ENCODE measurements at regions not wholly inside any gene's neighbourhood (a gene's known extent, or its start where the extent isn't known, plus 50 kb on each side); places are given as distances from the start of the nearest gene placed in this dataset.

DNA sequence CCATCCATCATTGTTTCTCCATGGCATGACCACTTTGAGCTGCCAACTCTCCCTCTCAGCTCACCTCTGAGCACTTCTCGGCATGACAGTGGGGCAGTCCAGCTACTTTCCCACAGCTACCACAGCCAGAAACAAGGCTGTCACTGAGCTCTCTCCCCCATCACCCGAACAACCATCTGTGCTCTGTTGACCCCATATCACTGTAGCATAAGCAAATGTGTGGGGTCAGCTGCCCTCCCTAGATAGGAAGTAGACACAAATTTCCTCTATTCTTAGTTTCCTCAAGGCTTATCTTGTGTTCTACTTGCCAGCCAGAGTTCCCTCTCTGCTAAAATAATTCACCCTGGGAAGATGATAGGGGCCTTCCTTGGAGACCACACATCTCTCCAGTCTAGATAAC, 82.6 kb upstream of the FUT8 start:
- no peak for FAIRE-seq

DNA sequence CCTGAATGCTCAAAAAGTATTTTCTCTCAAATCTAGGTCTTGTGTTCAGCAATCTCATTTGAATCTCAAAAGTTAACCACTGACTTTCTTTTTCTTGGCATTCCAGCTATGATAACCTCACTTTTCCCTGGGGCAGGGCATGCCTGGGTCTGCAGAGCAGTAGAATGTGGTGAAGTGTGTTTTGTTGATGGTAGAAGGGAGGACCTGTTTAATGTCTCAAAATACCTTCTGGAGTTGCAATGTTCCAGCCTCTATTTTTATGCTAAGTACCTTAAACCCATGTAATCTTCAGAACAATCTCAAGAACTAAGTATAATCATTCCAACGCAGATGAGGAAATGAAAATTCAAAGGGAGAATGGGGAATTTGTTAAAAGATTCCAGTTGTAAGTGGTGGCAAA, 82.1 kb upstream of the FUT8 start:
- no peak for FAIRE-seq

DNA sequence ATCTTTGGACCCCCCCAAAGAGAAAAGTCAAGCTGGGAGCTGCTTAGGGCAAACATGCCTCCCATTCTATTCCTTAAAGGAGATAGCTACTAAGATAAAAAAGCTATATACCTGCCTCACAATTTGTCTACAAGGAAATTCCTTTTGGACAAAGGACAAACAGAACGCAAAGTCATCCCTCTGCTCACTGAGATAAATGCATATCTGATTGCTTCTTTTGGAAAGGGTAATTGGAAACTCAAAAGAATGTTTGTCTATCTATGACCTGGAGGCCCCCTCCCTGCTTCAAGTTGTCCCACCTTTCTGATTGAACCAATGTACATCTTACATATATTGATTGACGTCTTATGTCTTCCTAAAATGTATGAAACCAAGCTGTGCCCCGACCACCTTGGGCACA, 80.9 kb upstream of the FUT8 start:
- no peak for FAIRE-seq

DNA sequence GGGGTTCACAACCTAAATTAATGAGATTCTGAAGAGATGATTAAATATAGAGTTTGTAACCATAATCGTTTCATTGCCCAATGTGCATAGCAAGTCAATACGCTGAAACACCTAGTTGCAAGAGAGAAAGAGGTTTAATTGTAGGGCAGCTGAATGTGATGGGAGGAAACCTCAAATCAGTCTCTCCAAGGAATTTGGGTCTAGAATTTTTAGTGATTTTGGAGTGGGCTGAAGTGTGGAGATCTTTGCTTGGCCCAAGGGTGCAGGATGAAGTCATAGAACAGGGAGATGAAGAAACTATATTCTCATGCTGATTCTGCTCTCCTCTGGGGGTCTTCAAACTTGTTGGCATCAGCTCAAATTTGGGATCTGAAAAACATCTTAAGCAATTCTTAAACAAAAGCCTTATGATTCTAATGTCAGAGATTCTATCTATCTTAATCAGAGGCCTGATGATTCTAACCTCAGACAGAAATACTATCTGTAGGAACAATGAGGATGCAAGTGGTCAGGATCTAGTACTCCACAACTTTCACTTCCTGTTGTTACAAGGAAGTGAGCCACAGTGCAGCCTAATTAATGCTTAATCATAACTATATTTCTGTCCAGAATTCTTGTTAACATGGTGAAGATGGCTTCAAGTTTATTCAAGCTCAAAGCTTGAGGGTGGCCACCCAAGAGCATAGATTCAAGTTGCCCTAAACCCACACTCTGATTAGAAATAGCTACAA, 80.2 kb upstream of the FUT8 start:
- no peak for FAIRE-seq

DNA sequence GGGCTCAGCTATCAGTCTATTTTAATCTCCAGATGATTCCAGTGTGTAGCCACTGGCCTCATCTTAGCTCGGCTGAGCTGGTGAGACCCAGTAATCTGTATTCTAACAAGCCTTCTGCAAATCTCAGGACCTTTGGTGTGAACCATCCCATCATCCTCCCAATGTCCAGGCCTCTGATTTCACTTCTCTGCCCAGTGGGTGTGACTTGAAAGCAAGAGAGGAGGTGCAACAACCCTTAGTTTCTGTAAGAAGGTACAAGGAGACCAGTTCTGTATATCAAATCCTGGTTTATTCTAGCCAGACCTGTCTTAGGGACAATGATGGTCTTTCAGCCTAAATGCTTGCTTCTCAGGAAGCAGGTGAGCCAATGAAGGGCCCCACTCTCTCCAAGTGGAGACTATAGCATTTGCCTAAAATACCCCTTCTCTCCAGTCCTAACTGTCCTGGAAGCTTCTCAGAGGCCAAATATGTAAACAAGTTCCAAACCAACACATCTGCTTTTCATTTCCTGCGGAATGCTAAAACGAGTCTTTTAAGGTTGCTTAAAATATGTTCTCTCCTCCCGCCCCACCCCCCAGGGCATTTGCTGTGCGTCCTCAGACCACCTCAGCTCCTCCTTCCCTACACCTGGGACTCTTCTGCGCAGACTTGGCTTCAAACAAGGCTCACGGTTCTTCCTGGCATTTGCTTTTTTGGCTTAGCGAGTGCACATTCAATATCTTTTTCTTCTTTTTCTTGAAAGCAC, 78.4 kb upstream of the FUT8 start:
- FAIRE-seq = no peak

DNA sequence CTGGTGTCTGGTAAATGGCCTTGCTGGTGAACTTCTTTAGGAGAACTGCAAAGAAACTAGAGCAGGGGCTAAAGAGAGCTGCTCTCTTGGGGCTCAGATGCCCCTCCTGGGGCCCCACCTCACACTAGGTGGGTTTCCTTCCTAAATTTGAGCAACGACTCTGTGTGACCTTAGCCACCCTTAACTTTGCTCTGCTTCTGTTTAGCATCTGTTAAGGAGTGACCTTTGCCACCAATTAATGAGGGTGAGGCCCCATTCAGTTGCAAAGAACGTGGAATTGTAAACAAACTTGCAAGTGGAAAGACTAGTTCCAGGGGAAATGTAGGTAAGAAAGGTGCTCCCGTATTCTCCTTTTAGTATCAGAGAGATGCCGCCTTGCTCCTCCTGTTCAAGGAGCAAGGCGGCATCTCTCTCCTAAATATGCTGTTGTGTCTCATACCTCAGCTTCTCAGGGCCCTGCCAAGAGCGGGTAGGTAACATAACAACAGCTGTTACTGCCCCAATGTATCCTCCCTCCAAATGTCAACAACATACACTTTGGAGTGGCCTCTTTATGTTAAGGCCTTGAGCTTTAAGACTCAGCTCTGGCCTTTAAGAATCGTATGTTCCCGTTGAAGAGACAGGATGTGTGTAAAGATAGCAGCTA, 77.6 kb upstream of the FUT8 start:
- no peak for FAIRE-seq

DNA sequence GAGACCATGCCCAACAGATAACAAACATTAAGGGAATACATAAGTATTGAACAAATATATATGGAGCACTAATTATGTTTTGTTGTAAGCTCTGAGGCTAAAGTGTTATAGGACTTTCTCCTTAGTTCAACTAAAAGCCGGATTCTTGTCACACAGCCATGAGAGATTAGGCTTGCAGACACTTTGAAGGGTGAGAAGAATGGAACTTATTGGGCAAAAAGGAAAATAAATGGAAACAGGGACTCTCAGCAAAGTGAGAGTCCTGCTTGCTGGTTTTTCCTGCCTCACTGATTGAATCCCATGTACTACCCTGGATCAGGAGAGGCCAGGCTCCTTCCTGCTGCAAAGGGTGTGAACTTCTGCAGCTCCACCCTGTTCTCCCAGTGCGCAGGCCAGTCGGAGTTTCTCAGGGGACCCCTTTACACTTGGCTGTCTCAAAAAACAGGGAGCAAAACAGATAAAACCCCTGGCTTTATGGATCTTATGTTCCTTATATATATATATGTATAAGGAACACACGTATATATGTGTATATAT, 77.1 kb upstream of the FUT8 start:
- FAIRE-seq = no peak

DNA sequence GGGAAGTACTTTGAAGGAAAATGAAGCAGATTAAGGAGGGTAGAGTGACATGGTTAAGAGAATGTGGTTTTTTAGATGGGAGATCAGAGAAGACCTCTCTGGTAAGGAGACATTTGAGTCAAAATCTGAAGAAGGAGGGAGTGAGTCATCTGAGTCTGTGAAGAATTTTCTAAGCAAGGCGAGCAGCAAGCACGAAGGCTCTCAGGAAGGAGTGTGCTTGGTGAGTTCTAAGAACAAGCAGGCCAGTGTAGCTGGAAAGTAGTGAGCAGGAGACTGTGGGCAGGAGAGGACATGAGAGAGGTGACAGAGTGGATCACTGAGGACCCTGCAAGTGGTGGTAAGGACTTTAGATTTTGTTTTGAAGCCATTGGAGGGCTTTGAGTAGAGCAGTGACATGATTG, 76.3 kb upstream of the FUT8 start:
- no peak for FAIRE-seq

DNA sequence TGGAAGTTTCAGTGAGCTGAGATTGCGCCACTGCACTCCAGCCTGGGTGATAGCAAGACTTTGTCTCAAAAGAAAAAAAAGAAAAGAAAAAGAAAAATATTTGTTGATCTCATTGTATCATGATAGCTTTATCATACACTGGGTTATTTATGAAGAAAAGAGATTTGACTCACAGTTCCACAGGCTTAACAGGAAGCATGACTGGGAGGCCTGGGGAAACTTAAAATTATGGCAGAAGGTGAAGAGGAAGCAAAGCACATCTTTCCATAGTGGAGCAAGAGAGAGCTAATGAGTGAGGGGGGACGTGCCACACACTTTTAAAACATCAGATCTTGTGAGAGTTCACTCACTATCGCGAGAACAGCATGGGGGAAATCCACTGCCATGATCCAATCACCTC, 72.7 kb upstream of the FUT8 start:
- FAIRE-seq = no peak

DNA sequence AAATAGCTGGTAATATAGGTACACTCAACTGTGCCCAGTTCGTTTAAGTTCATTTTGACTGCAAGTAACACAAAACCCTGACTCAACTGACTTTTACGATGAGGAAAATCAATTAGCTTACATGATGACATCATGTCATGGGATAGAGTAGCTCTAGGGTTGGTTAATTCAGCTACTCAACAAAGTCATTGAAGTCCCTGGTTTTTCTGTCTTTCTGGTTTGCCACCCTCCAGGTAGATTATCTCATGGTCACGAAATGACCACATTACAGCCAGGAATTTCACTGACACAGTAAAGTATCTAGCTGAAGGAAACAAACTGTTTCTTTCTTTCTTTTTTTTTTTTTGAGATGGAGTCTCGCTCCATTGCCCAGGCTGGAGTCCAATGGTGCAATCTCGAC, 68.5 kb upstream of the FUT8 start:
- FAIRE-seq = no peak

DNA sequence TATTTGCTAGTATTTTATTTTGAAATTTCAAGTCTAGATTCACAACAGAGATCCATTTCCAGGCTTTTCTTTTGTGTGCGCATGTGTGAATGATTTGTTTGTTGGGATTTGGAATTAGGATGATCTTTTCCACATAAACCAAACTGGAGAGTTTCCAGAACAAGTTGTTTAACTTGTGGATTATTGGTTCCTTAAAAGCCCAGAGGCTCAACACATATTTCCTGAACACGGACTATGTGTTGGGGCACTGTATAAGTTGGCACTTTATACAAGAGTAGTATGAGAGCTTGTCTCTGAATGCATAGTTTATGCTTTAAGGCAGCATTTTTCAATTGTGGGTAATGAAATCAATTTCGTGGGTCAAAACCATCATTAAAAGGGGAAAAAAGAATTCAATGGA, 67.3 kb upstream of the FUT8 start:
- no peak for FAIRE-seq

DNA sequence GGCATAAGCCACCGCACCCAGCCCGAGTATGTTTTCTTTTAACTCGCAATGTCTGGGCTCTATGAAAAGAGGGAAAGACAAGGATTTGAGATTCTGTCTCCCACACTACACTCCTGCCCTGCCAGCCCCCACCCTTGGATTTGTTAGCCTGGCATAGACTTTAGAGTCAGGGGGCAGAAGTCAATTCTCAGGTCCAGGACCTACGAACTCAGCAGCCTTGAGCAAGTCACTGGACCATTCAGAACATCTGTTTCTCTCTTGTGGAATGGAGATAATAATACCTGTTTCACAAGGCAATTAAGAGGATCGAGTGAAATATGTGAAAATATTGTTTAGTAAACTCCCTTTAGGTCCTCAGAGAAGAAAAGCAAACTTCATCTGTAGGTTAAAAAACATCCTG, 66.1 kb upstream of the FUT8 start:
- no peak for FAIRE-seq

DNA sequence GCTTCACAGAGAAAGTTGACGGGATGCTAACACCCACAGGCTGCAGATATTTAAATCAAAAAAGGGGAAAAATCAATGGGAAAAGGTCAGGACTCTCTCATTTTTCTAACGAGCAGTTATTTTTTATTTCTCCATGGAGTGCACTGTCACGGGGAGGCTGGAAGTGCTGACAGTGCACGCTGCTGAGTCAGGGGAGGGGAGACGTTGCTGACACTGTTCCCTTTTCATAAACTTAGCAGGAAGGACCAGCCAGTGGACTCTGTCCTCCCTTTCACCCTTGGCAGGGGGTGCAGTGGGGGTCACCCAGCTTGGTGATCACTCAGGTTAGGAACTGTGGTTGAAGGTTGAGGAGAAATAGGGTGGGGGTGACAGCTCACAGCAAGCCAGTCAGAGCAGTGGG, 65.6 kb upstream of the FUT8 start:
- FAIRE-seq = no peak

DNA sequence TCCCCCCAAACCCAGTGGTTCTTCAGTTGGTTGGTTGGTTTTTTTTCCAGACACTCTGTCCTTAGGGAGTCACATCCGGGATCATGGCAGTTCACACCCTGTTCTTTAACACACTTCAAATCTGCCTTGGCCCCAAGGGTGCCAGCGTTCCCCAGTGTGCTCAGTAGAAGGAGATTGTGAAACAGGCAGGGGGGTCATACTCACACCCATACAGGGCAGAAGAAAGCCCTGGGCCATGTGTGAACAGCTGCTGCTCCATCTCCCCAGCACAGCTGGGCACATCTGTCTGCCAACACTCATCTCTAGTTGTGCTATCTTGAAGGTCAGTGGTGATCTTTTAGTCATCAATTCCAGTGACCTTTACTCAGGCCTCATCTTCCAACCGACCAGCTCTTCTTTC, 64.4 kb upstream of the FUT8 start:
- no peak for FAIRE-seq

DNA sequence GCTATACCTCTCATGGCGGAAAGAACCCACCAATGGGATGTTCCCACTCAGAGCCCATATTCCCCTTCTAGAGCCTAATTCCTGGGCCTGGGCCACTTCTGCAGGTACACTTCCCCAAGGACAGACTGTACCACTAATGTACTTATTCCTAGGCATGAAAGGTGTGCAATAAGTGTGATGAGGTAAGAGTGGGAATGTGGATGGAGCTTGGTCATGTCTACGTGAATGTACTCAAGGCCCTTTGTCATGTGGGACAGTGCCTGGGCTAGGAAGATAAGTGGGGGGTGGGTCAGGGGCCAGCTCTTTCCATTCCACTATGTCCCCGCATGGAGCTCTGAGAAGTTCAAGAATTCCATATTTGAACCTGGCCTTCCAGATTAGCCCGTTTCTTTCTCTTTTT, 63.4 kb upstream of the FUT8 start:
- FAIRE-seq = no peak

DNA sequence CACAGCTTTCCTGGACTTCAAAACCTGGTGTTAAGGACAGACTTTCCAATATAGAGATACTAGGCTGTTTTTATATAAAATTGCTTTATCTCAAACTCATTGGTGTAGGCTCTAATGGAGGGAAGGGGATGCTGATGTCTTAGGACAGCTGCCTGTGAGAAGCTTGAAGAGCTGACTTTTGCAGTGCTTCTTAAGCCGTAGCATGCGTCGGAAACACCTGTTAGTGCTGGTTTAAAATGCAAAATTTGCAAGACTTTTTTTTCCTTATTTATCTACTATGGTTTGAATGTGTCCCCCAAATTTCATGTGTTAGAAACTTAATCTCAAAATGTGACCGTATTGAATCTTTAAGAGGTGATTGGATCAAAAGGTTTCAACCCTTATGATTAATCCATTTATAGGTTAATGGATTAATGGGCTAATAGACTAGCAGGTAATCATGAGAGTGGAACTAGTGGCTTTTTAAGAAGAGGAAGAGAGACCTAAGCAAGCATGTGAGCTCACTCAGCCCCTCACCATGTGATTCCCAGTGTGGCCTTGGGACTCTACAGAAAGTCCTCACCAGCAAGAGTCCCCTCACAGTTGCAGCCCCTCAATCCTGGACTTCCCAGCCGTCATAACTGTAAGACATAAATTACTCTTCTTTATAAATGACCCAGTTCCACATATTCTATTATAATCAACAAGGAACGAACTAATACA, 60.9 kb upstream of the FUT8 start:
- FAIRE-seq = no peak

DNA sequence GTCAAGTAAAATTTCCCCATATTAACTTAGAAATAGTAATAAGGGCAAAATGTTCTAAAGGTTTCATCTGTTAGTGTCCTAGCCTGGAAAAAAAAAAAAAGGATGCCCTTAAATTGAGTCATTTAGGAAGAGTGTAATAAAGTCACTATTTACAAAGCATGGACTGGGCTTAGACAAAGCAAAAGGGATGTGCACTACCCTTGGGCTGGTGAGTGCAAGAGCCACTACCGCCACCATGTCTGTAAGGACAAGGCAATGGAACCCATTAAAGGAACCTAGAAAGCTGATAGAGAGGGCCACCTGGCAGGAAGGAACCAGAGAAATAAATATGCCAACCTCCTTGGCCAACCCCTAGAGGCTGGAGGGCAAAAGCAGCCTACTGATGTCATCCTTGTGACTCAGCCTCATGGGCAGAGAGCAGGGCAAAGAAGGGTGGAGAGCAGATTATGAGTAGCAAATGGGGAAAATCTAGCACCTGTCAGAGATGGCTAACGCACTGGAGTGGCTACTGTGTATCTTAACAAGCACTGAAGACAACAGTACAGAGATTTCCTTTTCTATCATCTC, 59.5 kb upstream of the FUT8 start:
- no peak for FAIRE-seq

DNA sequence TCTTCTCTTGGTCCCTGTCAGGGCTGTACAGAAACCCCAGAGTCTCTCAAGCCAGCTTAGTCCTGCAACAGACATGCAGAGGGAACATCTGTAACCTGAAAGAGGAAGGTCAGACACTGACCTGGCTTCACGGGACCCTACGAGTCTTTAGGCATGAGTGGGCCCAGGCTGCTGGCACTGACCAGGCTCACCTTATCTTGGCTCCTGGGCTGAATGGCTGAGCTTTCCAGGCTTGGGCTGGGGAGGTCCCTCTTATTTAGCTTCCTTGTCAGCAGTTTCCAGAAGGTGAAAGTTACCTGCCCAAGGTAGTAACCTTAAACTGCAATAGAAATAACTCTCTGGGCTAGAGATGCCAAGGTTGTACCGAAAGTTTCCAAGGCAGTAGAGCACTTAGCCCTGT, 58.4 kb upstream of the FUT8 start:
- no peak for FAIRE-seq

DNA sequence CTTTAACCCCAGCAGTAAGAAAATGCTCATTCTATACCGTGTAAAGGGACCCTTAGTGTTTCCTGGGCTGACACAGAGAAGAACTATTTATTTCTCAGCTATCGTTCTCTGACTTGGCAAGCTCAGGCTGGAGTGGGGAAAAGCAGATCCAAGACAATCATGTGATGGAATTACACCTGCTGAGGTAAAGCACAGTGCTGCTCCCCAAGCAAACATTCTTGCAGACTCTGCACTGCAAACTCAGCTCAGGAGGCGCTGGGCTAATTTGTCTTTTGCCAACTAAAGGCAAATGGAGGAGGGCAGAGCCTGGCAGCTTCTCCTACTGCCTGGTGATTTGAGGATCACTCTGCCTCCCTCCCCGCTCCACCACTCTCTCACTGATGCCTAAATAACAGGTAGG, 57.8 kb upstream of the FUT8 start:
- no peak for FAIRE-seq

DNA sequence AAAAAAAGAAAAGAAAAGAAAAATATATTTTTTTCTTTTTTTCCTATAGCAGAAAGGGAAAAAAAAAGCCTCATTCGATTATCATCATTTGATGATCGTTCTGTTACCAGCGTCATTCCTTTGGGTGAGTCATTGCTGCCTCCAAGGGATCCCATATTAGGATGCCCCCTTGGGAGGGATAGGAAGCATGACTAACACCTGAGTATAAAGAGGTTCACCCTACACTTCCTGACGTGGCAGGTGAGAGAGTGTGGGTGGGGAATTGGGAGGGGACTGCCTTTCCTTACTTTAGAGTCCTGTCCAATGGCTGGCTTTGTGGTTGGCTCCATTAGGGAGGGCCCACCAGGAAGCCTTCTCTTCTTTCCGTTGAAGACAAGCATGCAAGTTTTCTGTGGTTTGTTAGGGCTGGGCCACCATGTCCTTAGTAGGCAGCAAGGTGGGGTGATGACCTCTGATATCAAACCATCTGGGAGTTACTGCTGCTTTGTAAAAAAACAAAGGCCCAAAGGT, 56.1 kb upstream of the FUT8 start:
- no peak for FAIRE-seq

DNA sequence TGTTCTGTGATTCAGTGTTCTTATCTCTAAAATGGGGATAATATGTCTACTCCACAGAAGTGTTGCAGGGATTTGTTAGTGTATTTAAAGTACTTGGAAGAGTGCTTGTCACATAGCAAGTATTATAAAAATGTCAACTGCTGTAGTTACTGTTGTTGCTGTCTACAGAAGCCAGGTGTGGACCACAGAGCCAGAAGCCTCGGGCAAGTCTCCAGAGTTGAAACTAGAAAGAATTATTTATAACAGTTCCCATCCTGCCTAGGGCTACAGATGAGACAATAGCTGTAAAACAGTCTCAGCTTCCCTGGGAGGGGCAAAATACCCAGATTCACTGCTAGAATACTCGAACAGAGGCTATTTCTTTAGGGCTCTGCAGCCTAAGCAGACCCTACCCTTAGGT, 55.4 kb upstream of the FUT8 start:
- FAIRE-seq = no peak

DNA sequence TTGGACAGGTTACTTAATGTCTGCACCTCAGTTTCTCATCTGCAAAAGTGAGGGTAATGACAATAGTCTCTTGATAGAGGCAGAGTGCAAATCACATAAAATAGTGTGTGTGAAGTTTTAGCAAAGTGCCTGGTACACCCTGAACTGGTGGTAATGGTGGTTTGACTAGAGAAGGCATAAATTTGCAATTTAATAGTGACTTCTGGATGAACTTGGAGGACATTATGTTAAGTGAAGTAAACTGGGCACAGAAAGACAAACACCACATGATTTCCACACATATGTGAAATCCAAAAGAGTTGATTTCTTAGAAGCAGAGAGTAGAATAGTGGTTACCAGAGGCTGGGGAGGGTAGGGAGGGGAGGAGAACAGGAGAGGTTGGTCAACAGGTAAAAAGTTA, 54.8 kb upstream of the FUT8 start:
- FAIRE-seq = no peak

DNA sequence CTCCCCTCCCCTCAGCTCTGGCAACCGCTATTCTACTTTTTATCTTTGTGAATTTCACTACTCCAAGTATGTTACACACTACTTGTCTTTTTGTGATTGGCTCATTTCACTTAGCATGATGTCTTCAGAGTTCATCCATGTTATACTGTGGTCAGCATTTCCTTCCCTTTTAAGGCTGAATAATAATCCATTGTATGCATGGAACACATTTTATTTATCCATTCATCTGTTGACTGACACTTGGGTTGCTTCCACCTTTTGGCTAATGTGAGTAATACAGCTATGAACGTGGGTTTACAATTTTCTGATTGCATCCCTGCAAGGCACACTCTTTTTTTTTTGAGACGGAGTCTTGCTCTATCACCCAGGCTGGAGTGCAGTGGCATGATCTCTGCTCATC, 53.0 kb upstream of the FUT8 start:
- FAIRE-seq = no peak

Data from G401.6 (cell line).